C4-2B (cell line): ENCODE measurements at regions not wholly inside any gene's neighbourhood (a gene's known extent, or its start where the extent isn't known, plus 50 kb on each side); places are given as distances from the start of the nearest gene placed in this dataset.

Source experiments
- ZFX ChIP-seq: fragments of 450-650 bp; IDR thresholded peaks from 2 replicates; pipeline ENCODE4 v1.6.1; 2017
- TF ChIP-seq, protein P1 (sequence below): fragments of 450-650 bp; conservative IDR thresholded peaks from 2 replicates; pipeline ENCODE4 v1.5.1; 2017; ENCODE audit warnings: mild to moderate bottlenecking

- TF ChIP-seq, protein P1, sequence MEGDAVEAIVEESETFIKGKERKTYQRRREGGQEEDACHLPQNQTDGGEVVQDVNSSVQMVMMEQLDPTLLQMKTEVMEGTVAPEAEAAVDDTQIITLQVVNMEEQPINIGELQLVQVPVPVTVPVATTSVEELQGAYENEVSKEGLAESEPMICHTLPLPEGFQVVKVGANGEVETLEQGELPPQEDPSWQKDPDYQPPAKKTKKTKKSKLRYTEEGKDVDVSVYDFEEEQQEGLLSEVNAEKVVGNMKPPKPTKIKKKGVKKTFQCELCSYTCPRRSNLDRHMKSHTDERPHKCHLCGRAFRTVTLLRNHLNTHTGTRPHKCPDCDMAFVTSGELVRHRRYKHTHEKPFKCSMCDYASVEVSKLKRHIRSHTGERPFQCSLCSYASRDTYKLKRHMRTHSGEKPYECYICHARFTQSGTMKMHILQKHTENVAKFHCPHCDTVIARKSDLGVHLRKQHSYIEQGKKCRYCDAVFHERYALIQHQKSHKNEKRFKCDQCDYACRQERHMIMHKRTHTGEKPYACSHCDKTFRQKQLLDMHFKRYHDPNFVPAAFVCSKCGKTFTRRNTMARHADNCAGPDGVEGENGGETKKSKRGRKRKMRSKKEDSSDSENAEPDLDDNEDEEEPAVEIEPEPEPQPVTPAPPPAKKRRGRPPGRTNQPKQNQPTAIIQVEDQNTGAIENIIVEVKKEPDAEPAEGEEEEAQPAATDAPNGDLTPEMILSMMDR = no peak
- no peak for TF ChIP-seq ZFX
These were observed 123.8 kb upstream of the JARID2 start for GRCh38 chr6:15121977-15122550.
